GM18502 (cell line): ENCODE measurements at regions not wholly inside any gene's neighbourhood (a gene's known extent, or its start where the extent isn't known, plus 50 kb on each side); places are given as distances from the start of the nearest gene placed in this dataset.

ENCODE experiments used
- ATAC-seq: cut with Tn5 transposase; IDR thresholded peaks from one replicate; pipeline ENCODE4 v1.9.1; 2021; ENCODE audit warnings: mild to moderate bottlenecking; ENCODE audit not compliant: unreplicated experiment, poor library complexity

DNA sequence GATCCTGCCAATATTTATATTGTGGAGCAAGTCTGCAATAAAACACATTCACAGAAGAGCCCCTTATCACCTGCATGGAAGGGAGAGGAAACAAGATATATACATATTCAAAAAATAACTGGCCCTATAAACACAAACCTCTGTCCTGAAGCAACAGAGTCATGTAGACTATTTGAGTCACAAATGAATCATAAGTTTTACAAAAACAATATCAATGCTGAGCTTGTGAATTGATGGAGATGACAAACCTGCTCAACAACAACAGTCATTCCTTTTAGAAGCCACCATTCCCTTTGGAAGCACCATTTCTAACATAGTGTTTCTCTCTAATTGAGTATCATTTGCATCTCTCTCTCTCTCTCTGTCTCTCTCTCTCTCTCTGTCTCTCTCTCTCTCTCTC is 313.9 kb downstream of the MID1IP1 start:
- no peak for ATAC-seq

DNA sequence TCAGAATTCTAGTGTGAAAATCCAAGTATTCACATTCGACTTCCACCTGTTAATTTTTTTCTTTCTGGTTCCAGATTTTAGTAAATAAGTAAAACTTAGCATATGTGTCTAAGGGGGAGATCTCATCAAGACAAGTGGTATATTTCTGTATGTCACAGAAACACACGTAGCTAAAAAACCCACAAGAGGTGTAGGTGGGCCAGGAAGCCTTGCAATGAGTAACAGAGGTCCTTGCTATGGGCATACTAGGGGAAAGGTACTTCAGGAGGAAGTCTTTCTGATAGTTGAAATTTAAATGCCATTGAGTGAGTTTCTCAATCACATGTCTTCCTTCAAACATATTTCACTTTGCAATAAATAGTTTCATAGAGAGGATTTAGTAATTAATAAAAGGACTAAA is 315.8 kb downstream of the MID1IP1 start:
- no peak for ATAC-seq

DNA sequence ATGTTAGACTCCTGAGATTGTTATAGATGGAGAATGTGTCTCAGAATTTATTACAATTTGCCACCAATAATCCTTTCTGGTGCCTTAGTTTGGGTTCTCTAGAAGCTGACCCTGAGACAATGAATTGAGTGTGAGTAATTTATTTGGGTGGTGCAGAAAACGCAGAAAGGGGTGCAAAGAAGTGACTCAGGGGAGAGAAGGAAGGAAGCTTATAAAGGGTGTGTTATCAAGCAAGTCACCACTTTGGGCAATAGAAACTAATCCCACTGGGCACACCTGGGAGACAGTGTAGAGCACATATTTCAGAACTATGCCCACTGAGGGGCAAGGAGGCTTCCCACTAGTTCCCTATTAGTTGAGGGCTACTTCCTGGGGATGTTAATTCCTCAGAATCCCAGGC is 320.6 kb downstream of the MID1IP1 start:
- ATAC-seq, result no peak

DNA sequence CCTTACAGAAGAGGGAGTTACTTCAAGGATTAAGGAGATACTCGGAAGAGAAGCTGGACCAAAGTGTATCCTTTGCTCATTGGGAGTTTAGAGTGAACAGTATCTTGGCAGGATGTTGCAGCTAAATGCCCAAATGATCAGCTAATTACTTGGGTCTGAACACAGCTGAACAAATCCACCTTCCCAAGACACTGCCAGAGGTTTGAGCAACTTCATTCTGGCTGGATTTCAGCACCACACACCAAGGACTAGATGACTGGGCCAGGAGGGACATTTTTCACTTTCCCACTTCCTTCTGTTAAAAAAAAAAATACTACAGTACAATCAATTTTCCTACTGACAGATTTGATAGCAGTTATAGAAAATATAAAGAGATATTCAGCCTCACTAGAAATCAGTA is 324.6 kb downstream of the MID1IP1 start:
- no peak for ATAC-seq

DNA sequence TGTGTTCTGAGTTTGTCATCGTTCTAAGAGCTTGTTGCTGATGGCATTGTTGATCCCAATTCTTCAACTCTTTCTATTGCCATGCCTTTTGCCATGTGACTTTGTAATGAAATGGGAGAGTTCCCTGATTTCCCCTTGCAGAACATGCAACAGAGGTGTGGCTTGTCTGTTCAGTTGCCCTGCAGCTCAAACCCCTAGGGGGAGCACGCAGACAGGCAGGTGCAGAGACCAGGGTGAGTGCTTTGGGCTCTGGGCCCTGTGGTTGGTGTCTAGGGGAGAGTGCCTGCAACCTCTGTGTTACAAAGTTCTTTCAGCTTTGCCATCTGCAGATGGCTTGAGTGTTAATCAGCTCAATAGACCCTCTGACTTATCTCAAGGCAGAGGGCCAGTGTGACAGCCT is 332.7 kb downstream of the MID1IP1 start:
- peak; percentile 80 for ATAC-seq

DNA sequence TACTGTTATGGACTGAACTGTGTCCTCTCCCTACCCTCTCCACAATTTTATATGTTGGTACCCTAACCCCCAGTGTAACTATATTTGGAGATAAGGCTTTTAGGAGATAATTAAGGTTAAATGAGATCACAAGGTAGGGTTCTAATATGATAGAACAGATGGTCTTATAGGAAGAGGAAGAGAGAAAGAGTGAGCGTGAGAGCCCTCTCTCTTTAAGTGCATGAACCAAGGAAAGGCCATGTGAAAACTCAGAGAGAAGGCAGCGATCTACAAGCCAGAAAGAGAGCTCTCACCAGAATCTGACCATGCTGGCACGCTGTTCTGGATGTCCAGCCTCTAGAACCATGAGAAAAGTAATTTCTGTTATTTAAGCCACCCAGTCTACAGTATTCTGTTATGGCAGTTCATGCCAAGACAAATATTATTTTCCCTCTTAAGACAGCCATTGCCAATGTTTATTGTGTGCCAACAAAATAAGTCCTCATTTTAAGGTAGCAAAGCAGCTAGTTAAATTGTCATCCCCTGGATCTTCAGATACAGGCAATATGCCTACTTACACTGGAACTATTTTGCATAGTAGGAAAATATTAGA is 336.2 kb downstream of the MID1IP1 start:
- ATAC-seq, result no peak

DNA sequence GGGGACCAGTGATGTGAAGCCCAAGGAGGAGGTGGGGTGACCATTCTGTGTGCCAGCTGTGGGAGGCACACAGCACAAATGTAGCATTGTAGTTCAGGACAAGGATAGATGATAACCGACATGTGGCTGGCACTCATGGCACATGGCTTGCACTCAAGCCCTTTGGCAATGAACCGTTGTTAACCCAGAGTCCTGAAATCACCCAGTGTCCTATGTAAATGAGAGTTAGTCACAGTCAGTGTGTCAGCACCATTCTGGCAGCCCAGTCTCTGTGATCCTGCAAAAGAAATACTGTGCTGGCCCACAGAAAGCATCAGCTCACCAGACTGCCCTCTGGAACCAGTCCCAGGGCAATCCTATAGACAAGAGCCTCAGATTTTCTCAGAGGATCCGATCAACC is 339.3 kb downstream of the MID1IP1 start:
- no peak for ATAC-seq

DNA sequence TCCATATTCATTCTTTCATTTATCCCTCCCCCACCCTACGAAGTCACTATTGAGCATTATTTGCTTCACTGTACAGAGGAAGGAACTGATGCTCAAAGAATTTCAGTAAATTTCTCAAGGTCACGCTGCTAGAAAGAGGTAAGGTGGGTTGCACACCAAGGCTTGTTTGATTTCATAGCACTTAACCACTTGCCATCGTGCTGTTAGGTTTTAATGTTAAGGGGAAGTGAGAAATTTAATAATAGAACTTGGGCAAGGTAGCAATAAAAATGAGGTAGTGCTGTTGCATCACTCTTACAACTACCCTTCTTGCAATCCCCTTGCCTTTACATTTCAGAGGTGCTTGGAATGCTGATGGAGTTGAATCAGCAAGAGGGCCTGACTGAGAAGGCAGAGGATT is 343.1 kb downstream of the MID1IP1 start:
- ATAC-seq, result peak; percentile 62

DNA sequence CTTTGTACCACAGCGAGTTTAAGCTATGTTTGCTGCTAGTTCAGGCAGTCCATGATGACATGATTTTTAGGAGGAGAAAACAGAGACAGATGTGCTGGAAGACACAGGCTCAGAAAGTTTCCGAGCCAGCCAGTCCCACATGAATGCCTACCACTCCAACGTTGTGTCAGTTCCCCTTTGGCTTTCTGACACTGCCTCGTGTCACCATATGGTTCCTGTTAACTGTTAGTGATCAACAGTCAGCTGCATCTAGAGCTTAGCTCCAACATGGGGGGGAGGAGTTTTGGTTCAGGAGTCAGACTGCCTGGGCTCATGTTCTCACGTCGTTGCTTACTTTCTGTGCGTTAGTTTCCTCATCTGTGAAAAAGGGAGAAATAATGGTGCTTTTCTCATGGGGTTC is 343.7 kb downstream of the MID1IP1 start:
- ATAC-seq, result peak; percentile 67

DNA sequence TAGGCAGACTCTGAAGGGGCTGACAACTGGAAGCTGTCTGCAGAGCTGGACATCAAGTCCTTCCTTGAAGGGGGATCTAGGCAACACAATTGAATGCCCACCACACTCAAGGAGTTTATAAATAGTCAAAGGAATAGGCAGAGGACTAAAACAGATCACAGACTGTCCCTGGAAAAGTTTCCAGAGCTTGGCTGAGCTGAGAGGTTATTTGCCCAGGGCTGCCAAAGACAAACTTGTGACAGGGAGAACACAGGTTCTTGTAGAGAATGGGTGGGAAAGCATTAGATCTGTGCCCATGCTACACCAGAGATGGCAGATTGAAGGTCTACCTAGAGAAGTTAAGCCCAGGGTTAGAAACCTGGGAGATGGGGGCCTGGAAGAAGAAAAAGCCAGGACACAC is 344.6 kb downstream of the MID1IP1 start:
- ATAC-seq, result no peak

DNA sequence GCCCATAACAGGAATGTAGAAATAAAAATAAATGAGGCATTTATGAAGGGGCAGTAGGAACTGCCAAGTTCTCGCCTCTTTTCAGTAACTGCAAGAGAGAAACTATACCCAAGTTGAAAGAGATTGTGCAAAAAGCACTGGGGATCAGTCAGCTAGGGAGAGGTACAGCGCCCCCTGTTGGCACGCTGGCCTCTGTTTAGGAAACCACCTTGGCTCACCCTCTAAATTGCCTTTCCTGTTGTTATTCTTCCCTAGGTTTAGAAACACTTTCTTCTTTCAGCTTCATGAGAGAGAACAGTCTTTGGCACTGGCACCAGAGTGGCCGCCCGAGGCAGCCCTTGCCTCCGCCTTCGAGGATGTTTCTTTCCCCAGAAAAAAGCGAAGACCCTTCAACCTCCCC is 348.5 kb downstream of the MID1IP1 start:
- ATAC-seq, result no peak

DNA sequence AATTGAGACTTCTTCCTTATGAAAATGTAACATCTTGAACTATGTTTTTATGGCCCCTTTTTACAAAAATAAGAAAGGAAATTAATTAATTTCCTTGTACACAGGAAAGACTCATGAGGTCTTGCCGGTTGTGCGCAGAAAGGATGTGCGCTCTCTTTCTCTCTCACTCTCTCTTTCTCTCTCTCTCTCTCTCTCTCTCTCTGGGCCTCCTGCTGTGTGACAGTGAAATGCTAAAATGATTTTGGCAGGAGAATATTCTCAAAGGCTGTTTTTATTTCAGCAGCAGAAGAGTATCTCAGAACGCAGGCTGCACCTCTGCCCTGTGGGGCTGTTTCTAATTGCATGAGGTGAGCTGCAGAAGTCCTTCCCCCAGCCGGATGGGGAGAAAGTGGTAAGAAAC is 349.0 kb downstream of the MID1IP1 start:
- no peak for ATAC-seq

DNA sequence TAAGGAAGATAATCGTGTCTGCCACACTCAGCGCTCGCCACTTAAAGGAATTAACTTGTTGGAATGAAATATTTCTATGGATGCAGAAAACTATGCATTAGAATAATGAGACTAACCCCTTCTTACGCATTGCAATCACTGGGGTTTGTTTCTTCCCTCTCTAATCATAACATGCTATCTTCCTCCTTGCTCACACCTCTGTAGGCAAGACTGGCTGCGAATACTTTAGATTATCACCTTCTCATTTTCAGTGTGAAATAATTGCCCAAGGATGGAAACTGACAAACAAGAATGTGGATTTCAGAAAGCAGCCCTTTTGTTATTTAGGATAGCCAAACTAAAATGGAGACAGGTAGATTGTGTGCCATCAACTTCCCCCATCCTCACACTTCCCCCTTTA is 349.4 kb downstream of the MID1IP1 start:
- ATAC-seq, result no peak

DNA sequence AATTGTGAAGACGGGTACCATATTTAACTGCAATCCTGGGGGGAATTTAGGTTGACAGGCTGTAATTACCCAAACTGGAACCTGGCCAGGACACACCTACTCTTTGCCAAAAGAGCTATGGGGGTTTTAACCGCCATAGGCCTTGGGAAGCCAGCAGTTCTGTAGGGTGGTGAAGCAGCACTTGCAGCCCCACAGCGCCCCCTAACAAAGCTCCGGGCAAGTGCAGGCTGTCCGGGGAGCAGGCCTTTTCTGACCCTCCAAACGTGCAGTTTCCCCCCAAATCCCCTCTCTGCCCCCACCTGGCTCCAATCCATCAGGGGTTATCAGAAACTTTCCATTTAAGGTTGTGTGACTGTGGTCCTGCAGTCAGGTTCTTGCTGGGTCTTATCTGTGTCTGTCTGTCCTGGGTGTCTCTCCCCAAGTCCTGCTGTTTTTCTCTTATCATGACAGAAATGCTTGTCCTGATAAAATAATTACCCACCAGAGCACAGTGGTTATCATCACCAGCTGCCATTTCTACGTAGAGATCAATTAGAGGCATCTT is 350.9 kb downstream of the MID1IP1 start:
- no peak for ATAC-seq

DNA sequence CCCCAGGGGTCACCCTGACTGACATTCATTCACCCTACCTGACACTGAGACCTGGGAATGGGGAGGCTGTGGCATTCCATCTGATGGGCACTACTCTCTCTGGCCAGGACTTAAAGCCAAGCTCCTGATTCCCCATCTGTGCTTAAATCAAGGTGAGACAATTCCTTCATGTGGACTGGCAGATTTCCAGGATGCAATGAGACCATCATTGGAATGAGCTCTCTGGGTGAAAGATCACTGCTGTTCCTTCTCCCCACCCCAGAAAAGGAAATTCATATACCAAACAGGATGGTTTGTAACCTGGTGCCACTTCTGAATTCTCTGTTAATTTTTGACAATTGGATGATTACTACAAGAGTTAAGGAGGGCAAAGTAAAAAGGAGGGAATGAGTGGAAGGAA is 354.8 kb downstream of the MID1IP1 start:
- ATAC-seq, result no peak

DNA sequence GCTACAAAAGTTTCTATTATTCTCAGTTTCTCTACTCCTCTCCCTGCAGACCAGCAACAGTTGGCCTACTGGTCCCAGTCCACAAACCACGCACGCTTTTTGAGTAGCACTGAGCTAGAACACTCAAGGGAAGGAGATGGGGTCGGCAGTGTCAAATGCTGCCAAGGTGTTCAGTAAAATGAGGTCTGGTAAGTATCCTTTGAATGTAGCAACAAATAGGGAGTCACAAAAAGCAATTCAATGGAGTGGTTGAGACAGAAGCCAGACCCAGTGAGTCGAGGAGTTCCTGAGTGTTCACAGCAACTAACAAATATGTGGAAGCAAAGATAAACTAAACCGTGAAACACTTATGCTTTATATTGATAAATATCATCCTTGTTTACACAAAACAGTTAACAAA is 355.7 kb downstream of the MID1IP1 start:
- ATAC-seq, result no peak

DNA sequence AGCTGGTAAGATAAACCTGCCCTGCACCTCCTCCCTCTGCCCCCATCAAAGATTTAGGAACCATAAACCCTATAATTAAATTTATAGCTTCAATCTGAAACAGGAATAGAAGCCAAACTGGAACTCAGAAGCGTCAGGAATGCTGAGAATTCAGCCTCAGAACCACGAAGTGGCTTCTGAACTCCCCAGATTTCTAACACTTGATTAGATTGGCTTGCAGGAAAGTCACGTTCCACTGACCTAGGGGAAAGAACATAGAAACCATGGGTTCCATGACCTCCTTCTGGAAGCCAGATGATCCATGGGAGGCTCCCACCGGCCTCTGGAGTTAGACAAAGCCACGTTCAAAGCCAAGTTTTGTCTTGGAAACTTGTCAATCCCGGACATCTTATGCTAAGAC is 356.5 kb downstream of the MID1IP1 start:
- ATAC-seq, result no peak

DNA sequence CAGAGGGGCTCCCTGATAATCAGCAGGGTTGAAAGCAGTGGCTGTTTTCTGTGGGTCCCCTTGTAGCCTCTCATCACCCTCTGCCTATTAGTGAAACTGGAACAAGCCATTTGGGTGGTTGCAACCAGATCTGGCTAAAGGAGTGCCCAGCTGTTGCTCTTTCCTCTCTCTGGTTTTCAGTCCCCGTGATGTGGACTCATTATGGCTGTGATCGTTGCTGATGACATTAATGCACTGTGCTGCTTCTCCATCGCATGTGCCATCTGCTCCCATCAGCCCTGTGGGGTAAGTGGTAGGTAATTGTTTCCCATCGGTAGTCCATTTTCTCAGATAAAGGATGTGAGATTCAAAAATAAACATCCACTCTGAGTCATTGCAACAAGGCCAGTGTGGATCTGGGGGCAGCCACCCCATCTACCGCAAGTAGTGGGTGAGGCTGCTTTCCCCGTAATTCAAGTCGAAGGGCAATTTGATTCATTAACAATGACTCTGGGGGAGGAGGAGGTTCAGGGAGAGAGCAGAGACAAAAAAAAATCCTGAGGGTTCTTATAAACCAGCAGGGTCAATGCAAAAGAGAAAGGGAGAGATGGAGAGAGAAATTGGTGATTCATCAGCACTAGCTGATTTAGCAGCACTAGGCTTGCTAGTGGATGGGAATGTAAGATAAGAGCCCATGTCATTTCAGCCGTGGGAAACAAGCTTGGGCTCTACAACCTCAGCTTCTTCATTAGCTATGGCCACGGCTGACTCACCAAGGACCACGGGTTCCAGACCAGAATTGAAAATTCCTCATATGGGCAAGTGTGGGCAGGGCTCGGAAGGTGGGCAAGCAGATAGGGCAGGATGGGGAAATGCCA is 357.8 kb downstream of the MID1IP1 start:
- no peak for ATAC-seq

DNA sequence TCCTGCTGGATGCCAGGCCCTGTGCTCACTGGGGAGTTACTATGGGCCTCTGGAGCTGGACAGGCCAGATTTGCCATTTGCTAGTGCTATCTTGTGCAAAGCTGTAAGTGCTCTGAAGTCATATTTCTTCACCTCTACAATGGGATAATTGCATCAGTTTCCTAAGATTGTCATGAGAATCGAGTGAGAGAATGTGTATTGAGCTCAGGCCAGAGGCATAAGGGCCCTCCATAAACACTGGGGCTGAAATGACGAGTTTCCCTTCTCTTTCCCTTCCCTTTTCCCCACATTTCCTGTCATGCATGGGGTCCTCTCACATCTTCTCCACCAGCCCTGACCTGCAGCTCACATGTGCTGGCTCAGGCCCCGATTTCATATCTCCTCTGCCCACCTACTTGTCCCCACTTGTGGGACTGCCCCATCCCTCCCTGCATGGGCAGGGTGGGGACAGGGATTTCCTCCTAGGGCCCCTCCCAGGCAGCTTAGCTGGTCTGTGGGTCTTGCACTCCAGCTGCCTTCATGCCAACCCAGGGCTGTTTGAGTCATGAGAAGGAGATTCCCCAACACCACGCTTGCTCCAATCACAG is 358.8 kb downstream of the MID1IP1 start:
- no peak for ATAC-seq

DNA sequence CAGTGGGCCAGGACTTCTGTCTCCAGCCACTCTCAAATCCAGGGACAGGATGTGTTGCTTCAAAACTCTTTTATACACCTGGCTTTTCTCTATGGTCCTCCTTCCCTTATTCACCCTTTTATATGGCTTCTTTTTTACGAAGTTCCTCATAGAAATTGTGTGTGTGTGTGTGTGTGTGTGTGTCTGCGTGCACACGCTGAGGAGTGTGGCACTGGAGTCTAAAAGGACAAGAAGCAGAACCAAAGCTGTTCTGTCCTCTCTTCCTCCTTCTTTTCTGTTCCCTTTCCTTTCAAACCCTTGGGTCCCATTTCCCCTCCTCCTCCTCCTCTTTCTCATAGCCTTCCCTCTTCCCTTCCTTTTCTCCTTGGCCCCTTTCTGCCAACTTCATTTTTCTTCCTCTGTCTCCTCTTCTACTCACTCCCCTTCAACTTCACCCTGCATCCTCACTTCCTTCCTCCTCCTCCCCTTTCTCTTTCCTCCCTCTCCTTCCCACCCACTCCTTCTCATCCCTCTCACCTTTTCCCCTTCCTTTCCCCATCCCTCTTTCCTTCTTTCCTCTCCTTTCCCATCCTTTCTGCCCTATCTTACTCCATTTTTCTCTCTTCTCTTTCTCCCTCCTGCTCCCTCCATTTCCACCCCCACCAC is 360.5 kb downstream of the MID1IP1 start:
- no peak for ATAC-seq

DNA sequence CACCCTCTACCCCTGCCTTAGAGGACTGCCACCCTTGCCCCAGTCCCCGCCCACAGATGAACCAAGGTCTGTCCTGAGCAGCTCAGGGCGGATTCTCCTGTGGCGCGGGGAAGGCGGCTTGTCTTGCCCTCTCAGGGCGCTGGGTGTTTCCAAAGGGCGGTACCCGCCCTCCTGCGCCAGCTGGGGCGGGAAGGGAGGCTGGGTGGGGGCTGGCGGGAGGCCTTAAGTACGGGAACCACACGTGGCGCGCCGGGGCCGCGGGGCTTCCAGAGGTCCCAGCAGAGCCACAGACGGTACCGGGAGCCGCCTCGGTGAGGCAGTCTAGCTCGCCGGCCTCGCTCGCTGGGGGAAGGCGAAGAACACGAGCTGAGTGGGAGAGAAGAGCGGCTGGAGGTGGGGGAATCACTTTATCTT is 361.1 kb downstream of the MID1IP1 start:
- no peak for ATAC-seq
